Kidney (tissue), 13 donors: ENCODE measurements at regions not wholly inside any gene's neighbourhood (a gene's known extent, or its start where the extent isn't known, plus 50 kb on each side); places are given as distances from the start of the nearest gene placed in this dataset.

Source experiments
- DNase-seq, 5 donors: peaks; one replicate each; pipeline ENCODE4 v3.0.0-alpha.2; 2013 to 2020
- FAIRE-seq: peaks from 2 replicates; lab custom pipeline; 2012; peaks lifted over from hg19 to GRCh38; lab: Jason Lieb, UNC
- H3K27ac ChIP-seq, 2 donors: one replicate each; pipeline ENCODE4 v1.7.0; 2013; ENCODE audit warnings: low read depth in 2 of 2, low read length in 2 of 2, inconsistent platforms in 1 of 2
- H3K27me3 ChIP-seq: one replicate; pipeline ENCODE4 v1.7.1; 2013; ENCODE audit warnings: low read length, inconsistent platforms; ENCODE audit not compliant: control insufficient read depth, insufficient read depth
- H3K36me3 ChIP-seq, 3 donors: one replicate each; pipeline versions ENCODE4 v1.7.0 to v1.7.1; 2013; ENCODE audit warnings: low read length in 3 of 3, control low read depth in 1 of 3, inconsistent platforms in 1 of 3; ENCODE audit not compliant: insufficient read depth in 3 of 3, control insufficient read depth in 2 of 3
- H3K4me1 ChIP-seq, 3 donors: one replicate each; pipeline versions ENCODE4 v1.7.0 to v1.7.1; 2013; ENCODE audit warnings: low read length in 3 of 3, inconsistent platforms in 1 of 3, low read depth in 1 of 3; ENCODE audit not compliant: control insufficient read depth in 2 of 3, insufficient read depth in 2 of 3
- H3K4me3 ChIP-seq, 3 donors: one replicate each; pipeline versions ENCODE4 v1.7.0 to v1.8.1; 2013; ENCODE audit warnings: low read length in 3 of 3, control low read depth in 1 of 3, inconsistent platforms in 1 of 3
- H3K9ac ChIP-seq, 3 donors: one replicate each; pipeline versions ENCODE4 v1.7.0 to v1.7.1; 2013; ENCODE audit warnings: low read length in 3 of 3, control low read depth in 1 of 3, inconsistent platforms in 1 of 3
- H3K9me3 ChIP-seq, 3 donors: one replicate each; pipeline versions ENCODE4 v1.7.0 to v1.7.1; 2013; ENCODE audit warnings: low read length in 3 of 3, control low read depth in 1 of 3, inconsistent platforms in 1 of 3; ENCODE audit not compliant: control insufficient read depth in 2 of 3, insufficient read depth in 1 of 3
- intact Hi-C: fragments of 100-400 bp; cut with DNase I; formaldehyde crosslinking; loops from one replicate; pipeline ENCODE4 v1.11.1; 2022
- TF ChIP-seq, protein P1 (sequence below): IDR thresholded peaks from 3 replicates; pipeline ENCODE4 v1.5.1; 2012; ENCODE audit warnings: mild to moderate bottlenecking, moderate library complexity, borderline replicate concordance; ENCODE audit not compliant: insufficient read depth; ENCODE audit errors: extremely low read depth
- donor health status: control.
- donor health status: control.
- donor health status: control.
- donor health status: control.
- donor health status: control.
- donor health status: DM: yes; HTN: yes; CAD: no.
- donor health status: Normal renal cell carcinoma (clear cell type).

DNA sequence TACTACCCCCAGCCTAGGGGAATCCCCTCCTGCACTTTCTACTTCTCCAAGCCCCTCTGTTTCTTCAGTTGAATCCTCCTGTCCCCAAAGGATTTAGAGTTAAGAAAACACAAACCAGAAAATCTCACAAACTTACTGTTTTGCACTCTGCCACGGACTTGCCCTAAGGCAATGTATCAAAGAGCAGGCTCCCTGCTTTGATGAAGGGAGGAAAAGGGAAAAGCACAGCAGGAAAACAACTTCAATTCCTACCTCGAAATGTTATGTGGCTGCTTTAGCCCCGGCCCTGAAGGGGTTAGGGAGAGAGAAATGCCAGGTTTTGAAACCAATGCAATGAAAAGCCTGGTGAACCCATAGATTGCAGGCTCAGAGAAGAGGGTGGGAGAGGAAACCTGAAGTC lies 254.7 kb downstream of the MAN2A1 start:
- Histone ChIP-seq H3K36me3 (no peaks in the 10 kb centered on the region), H3K27me3 (no peaks in the 10 kb centered on the region), H3K4me1 (peaks cover 0 to 20% (median 10%) of the 10 kb centered on the region in 3 donors), H3K27ac (no peak overlapping the region), H3K9ac (no peak overlapping the region), H3K9me3 (peaks cover 0 to 6% (median 0%) of the 10 kb centered on the region in 3 donors), H3K4me3 (no peak overlapping the region)
- FAIRE-seq = no peak
- intact Hi-C loops = no loop called here
- peak in 1 of 5 donors; percentile 31 for DNase-seq
- TF ChIP-seq, protein P1, sequence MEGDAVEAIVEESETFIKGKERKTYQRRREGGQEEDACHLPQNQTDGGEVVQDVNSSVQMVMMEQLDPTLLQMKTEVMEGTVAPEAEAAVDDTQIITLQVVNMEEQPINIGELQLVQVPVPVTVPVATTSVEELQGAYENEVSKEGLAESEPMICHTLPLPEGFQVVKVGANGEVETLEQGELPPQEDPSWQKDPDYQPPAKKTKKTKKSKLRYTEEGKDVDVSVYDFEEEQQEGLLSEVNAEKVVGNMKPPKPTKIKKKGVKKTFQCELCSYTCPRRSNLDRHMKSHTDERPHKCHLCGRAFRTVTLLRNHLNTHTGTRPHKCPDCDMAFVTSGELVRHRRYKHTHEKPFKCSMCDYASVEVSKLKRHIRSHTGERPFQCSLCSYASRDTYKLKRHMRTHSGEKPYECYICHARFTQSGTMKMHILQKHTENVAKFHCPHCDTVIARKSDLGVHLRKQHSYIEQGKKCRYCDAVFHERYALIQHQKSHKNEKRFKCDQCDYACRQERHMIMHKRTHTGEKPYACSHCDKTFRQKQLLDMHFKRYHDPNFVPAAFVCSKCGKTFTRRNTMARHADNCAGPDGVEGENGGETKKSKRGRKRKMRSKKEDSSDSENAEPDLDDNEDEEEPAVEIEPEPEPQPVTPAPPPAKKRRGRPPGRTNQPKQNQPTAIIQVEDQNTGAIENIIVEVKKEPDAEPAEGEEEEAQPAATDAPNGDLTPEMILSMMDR = no peak

DNA sequence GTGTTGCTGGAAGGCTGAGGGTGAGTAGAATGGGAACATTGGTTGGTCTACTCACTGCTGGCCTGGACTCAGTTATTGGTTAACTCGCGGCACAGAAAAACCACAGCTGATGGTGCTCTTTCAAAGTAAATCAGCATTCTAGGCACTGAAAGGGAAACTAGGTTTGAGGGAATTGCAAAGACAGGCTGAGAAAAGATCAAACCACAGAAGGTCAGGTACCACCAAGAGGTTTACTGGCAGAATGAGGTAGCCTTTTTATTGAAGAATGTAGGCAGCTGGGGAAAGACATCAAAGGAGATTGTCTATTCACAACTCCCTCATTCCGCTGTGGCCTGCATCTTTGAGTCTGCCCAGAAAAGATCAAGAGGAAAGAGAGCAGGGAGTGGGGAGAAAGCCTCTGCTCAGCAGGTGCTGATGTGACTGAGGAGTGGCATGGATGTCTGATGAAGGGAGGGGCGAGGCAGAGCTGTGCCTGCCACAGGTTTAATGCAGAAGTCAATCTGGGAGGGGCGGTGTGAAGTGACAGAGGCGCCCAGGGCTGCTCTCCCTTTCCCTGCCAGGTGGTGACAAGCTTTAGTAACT lies 255.5 kb downstream of the MAN2A1 start:
- DNase-seq = no peak
- Histone ChIP-seq H3K4me3 (no peak overlapping the region), H3K27ac (no peak overlapping the region), H3K36me3 (no peaks in the 10 kb centered on the region), H3K27me3 (no peaks in the 10 kb centered on the region), H3K4me1 (peaks cover 0 to 24% (median 10%) of the 10 kb centered on the region in 3 donors), H3K9me3 (peaks cover 0 to 4% (median 0%) of the 10 kb centered on the region in 3 donors), H3K9ac (no peak overlapping the region)
- no peak for FAIRE-seq
- intact Hi-C loops = no loop called here
- TF ChIP-seq, protein P1 = no peak

DNA sequence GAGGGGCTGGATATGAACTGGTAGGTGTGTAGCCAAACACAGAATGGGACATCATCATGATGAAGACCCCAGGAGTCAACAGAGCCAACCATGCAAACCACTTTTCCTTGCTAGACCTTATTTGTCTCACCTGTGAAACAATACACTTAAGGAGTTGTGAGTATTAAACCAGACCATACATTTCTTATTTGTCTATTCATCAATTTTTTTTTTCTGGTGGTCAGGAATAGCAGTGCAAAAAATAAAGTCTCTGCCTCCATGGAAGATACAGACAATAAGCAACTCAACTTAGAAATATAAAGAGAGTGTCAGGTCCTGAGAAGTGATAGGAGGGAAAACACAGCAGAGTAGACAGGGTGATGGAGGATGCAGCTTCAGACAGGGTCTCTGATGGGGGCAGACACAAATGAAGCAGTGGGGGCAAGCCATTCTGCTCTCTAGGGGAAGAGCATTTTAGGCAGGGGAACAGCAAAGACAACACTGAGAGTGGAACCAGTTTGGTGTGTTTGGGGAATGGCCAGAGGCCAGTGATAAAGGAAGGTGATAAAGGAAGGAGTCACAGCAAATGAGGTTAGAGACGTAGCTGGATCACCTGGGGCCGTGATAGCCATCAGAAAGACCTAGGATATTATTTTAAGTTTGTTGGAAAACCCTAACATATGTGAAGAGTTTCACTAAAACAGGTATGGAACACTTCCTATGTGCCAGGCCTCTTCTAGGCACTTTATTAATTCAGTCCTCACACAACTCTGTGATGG lies 256.2 kb downstream of the MAN2A1 start:
- H3K9ac ChIP-seq = no peak overlapping the region
- intact Hi-C loops = no loop called here
- no peak overlapping the region for H3K27ac ChIP-seq
- TF ChIP-seq, protein P1 = no peak
- DNase-seq (no peak), FAIRE-seq (no peak)
- H3K9me3 ChIP-seq = no peaks in the 10 kb centered on the region
- H3K4me3 ChIP-seq = no peak overlapping the region
- peaks cover 0 to 30% (median 10%) of the 10 kb centered on the region in 3 donors for H3K4me1 ChIP-seq
- no peaks in the 10 kb centered on the region for H3K36me3 ChIP-seq
- H3K27me3 ChIP-seq = no peaks in the 10 kb centered on the region
